NCI-H446 (cell line): ENCODE measurements at regions not wholly inside any gene's neighbourhood (a gene's known extent, or its start where the extent isn't known, plus 50 kb on each side); places are given as distances from the start of the nearest gene placed in this dataset.

Source experiments
- DNase-seq, 2 experiments: peaks; one replicate each; lab custom pipeline; 2025; lab: John Stamatoyannopoulos, UW

- DNase-seq = no peak
Measured at GRCh38 chr14:87732562-87732961, 260.4 kb downstream of the GALC start.

GRCh38 chr14:87725318-87725717 is 267.7 kb downstream of the GALC start:
- no peak for DNase-seq

- DNase-seq = peak in 1 of 2 experiments; percentile 55
Measured at GRCh38 chr14:87712396-87713090, 280.4 kb downstream of the GALC start.

GRCh38 chr14:87705439-87705896 is 287.5 kb downstream of the GALC start:
- DNase-seq = no peak

GRCh38 chr14:87698481-87698880 is 294.5 kb downstream of the GALC start:
- DNase-seq = no peak

GRCh38 chr14:87696485-87696884 is 296.5 kb downstream of the GALC start:
- DNase-seq = no peak

- DNase-seq = no peak
Measured at GRCh38 chr14:87691042-87691881, 301.7 kb downstream of the GALC start.

GRCh38 chr14:87690076-87690613 is 302.8 kb downstream of the GALC start:
- no peak for DNase-seq

GRCh38 chr14:87688524-87688923 is 304.5 kb downstream of the GALC start:
- no peak for DNase-seq

- no peak for DNase-seq
Measured at GRCh38 chr14:87687420-87687819, 305.6 kb downstream of the GALC start.

GRCh38 chr14:87686746-87687145 is 306.2 kb downstream of the GALC start:
- DNase-seq = no peak

- peak in 1 of 2 experiments; percentile 29 for DNase-seq
Measured at GRCh38 chr14:87679866-87680265, 313.1 kb downstream of the GALC start.

- DNase-seq = peak in 1 of 2 experiments; percentile 20
Measured at GRCh38 chr14:87678624-87679023, 314.4 kb downstream of the GALC start.

GRCh38 chr14:87676814-87677437 is 316.1 kb downstream of the GALC start:
- DNase-seq = peak in 1 of 2 experiments; percentile 24

GRCh38 chr14:87667659-87668058 is 325.3 kb downstream of the GALC start:
- no peak for DNase-seq

GRCh38 chr14:87656315-87656714 is 336.7 kb downstream of the GALC start:
- no peak for DNase-seq

GRCh38 chr14:87652278-87652677 is 340.7 kb downstream of the GALC start:
- DNase-seq = no peak

- no peak for DNase-seq
Measured at GRCh38 chr14:87644689-87645088, 348.3 kb downstream of the GALC start.

GRCh38 chr14:87643005-87643404 is 350.0 kb downstream of the GALC start:
- peak; percentile 60 to 89 for DNase-seq

GRCh38 chr14:87640553-87640952 is 352.4 kb downstream of the GALC start:
- no peak for DNase-seq

GRCh38 chr14:87638196-87638595 is 354.8 kb downstream of the GALC start:
- DNase-seq = no peak

- DNase-seq = no peak
Measured at GRCh38 chr14:87635442-87635841, 357.5 kb downstream of the GALC start.
